LHCN-M2 (cell line): ENCODE measurements at regions not wholly inside any gene's neighbourhood (a gene's known extent, or its start where the extent isn't known, plus 50 kb on each side); places are given as distances from the start of the nearest gene placed in this dataset.
"Not testable (repeated sequence)": the region's sequence is repeated elsewhere in the genome, so short reads cannot be mapped to it uniquely, and the experiment has no call there.

Experiments
- DNase-seq: peaks from one replicate; pipeline ENCODE4 v3.0.0-alpha.2; 2012; ENCODE audit warnings: low read depth

DNA sequence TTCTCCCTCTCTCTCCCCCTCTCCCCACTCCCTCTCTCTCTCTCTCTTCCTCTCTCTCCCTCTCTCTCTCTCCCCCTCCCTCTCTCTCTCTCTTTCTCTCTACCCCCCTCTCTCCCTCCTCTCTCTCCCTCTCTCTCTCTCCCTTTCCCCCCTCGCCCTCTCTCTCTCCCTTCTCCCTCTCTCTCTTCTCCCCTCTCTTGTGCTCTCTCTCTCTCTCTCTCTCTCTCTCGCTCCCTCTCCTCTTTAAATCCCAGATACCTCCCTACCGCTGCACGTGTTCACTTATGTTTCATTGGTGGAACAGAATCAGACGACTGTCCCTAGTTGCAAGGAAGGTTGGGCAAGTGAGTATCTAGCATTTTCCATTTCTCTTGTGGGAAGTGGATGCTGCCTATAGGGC, 166.5 kb downstream of the EBLN2 start:
- no peak for DNase-seq

DNA sequence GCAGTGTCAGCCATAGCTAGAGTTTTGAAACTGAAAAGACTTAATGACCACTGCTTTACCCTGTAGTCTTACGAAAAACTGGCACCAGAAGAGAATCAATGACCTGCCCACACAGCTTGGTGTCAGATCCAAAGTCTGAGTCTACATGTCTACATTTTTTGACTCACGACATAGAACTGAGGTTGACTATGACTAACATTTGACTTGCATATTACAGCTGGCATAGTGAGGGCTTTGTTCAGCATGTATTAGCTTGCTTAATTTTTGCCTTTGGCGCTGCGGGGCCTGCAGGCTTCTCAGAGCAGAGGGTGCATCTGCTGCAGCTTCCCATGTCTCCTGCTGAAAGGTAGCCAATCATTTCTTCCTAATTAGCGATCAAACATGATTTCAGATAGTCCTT, 167.0 kb downstream of the EBLN2 start:
- peak; percentile 44 for DNase-seq

DNA sequence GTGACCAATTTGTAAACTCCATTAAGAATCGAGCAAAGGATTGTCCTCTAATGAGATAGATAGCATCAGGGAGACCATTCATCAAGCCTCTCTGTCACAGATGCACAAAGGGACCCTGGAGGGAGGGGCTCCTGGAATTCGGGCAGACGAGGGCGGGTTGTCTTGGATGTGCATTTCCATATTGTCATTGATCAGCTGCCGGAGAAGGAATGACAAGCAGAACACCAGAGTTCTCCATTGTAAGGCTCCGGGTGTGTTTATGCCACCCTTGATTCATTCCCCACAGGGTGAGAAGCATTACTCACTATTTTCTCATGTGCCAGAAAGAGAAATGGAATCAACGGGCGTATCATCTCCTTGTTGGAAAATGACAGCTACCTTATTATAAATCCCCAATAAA, 167.5 kb downstream of the EBLN2 start:
- DNase-seq = no peak

DNA sequence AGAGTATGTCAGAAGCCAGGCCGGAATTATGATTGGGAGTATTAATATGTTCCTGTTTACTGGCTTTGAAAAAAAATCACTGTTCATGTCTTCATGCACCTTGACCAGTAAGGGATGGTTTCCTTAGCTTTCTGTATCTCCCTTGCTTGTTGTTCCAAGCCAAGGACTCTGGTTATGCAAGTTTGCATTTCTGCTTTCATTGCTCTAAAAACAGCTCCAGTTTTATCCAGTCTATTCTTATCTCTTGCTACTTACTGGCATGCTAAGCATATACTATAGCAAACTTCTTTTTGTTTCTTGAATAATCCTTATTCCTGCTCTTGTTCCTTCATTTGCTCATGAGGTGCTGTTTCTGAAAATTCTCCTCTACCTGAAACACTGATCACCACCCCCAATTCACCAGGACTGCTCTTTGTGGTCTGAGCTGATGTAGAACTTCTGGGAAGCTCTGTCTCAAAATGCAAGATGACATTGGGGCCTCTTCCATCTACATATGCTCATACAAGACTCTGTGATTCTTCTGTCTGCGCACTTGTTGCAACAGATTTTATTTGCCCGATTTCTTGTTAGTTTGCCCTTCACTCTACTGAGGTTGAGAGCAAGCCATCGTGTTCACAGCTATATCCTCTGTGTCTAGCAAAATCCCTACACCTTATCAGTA, 173.0 kb downstream of the EBLN2 start:
- no peak for DNase-seq

DNA sequence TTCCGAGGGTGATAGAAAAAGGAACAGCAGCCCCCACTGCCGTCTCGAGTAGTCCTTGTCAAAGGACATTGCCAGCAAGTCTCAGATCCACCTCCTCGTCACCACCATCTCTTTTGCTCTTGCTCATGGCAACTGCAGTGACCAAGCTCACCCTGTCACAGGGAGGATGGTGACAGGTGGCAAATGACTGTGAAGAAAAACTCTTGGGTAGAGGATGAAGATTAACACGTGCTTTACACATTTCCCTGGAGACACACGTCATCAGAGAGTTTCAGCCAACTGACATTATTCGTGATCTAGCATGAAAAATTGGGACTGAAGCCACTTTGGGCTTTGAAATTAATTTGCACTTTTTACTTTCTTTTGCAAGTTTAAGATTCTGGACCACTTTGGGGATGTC, 174.3 kb downstream of the EBLN2 start:
- no peak for DNase-seq

DNA sequence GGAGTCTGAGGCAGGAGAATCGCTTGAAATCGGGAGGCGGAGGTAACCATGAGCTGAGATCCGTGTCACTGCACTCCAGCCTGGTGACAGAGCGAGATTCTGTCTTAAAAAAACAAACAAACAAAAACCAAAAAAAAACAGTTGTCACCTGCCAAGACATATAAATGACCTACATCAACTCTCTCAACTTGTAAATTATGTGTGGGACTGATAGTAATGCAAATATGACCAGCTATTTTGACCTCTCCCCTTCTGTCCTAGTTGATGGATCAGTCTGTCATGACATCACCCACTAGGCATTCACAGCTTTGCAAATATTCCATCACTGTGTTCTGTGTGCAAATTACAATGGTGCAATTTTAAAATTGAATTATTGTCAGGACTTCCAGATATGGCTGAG, 175.4 kb downstream of the EBLN2 start:
- DNase-seq = no peak

DNA sequence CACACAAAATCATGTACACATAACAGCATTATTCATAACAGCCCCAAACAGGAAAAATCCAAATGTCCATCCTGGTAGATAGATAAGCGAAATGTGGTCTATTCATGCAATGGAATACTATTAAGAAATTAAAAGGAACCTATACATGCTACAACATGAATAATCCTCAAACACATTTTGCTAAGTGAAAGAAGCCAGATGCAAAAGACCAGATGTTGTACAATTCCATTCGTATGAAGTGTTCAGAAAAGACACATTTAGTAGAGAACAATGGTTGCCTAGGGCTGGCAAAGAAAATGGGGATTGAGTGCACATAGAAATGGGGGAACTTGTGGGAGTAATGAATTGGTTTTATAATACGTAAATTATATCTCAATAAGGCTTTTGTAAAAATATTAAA, 182.3 kb downstream of the EBLN2 start:
- DNase-seq = no peak

DNA sequence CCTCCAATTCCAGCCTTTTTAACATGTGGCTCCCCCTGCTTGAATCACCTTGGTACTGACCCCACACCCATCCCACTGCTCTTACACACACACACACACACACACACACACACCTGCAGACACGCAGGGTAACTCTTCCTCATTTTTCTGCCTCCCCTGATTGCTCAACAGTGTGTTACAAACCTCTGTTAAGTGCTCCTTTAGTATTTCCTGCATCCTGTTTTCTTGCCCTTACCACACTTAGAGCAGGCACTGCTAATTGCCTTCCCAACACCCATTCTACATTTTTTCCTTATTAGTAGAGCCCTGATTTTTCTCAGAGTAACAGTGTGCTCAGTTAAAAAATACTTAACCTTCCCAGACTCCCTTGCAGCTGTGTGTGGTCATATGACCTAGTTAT, 184.0 kb downstream of the EBLN2 start:
- no peak for DNase-seq

DNA sequence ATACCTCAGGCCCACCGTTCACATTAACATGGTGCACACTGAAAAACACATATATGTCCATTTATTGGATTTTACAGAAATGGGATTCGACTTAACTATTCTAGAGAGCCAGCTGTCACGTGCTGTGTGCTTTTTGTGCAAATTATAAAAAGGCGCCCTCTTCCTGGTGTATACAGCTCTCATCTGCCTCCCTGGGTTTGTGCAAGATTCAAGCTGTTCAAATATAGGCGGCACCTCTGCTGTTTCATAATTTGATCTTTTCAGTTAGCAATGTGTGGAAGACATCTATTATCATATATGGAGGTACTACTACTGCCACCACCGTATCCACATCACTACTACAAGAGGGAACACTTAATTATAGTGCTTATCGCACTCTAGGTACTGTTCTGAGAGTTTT, 187.6 kb downstream of the EBLN2 start:
- no peak for DNase-seq

DNA sequence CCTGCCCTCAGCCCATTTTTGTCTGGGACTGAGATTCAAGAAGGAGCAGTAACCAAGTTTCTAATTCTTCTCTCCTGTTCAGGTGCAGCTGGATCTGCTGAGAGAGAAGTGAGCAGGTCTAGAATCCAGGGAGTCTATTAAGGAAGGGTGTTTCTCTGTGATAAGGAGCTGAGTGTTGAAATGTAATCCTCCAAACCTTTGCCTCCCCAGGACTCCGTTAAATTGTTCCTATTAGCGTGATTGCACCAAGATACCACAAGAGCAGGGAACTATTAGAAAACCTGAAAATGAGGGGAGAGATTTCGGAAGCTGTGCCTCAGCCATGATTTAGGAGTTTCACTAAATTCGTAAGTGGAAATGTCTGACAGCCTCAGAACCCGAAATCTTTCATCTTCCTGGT, 192.6 kb downstream of the EBLN2 start:
- DNase-seq = no peak

DNA sequence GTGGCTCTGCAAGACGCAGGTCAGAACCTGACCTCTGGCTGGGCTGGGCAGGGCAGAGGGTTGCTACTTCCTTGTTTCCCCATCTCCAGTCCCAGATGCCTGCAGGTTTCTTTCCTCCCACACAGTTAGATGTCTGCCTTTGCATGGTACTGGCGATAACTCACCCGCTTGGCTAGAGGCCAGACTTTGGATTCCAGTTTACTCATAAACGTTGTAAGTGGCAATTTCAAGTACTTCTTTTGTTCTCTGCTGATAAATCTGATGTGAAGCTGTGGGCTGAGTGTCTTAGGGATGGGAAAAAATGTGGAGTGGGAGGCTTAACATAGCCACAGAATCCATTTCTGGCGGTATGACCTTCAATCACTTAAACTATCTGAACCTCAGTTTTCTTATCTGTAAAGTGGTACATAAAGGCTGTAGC, 194.2 kb downstream of the EBLN2 start:
- peak; percentile 63 for DNase-seq

DNA sequence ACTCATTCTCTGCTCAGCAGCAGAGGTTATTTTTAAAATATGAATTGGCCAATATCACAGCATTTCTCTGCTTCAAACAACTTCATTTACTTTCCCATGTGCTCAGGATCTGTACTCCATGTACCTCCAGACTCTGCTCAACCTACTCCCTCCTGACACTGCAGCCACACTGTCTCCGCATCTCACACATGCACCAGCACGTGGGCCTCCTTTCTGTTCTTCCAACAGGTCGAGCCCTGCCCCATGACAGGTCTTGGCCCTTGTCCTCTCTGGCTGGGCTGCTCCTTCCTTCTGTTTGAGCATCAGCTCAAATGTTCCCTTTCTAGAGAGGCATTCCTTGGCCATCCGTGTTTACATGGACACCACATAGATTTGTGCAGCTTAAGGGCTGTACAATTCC, 195.7 kb downstream of the EBLN2 start:
- DNase-seq = no peak

DNA sequence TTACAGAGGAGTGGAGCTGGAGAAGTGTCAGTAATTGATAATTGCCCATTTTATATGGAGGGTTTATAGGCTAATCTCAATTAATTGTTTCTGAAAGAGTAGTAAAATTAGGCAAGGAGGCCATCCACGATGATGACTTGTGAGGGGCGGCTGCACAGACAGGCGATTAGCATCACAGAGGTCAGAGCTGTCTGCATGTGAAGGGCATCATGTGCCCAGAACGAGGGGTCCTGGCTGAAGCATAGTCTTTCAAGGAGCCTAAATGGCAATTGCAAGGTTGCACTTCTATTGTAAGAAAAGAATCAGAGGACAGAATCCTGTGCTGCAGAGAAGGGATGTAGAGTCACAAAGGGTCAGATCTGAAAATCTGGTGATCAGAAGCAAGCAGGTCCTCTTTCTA, 196.6 kb downstream of the EBLN2 start:
- DNase-seq = no peak

DNA sequence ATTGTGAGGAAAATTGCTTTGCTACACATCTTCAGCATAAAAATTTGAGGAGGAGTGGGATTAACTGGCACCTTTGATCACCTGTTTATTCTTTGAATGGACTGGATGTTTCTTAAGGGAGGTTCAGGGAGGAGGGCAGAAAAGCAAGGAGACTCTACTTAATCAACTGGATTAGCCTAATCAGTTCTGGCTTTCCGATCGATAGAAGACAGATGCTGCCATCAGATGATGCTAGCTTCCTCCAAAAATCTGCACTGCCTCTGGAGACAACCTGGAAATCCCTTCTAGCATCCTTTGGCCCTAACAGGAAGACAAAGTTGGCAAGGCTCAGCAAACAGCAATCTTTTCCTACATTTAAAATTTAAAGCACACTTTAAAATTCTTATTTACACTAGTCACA, 197.8 kb downstream of the EBLN2 start:
- no peak for DNase-seq

DNA sequence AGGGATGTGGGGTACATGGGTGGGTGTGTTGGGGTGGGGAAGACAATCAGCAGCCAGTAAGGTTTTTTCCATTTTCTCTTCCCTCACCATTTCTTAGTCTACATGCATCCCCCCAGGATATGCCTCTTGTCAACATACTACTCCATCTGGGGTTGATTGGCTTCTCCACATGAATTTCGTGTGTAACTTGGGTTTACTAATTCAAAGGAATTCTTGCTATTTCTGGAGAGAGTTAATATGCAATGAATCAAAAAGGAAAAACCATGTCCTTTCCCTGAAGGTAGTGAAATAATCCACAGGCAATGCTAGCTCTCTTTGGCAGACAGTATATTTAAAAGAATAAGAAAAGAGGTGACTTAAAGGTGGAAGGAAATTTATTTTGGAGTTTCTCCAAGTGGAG, 198.4 kb downstream of the EBLN2 start:
- DNase-seq = no peak

DNA sequence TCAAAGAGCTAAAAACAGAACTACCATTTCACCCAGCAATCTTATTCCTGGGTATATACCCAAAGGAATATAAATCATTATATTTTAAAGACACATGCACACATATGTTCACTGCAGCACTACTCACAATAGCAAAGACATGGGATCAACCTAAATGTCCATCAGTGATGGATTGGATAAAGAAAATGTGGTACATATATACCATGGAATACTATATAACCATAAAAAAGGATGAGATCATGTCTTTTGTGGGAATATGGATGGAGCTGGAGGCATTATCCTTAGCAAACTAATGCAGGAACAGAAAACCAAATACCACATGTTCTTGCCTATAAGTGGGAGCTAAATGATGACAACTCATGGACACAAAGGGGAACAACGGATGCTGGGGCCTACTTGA, 205.1 kb downstream of the EBLN2 start:
- not testable (repeated sequence) for DNase-seq

DNA sequence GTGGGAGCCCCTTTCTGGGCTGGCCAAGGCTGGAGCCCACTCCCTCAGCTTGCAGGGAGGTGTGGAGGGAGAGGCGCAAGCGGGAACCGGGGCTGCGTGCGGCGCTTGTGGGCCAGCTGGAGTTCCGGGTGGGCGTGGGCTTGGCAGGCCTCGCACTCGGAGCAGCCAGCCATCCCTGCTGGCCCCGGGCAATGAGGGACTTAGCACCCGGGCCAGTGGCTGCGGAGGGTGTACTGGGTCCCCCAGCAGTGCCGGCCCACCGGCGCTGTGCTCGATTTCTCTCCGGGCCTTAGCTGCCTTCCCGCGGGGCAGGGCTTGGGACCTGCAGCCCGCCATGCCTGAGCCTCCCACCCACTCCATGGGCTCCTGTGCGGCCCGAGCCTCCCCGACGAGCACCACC, 207.7 kb downstream of the EBLN2 start:
- not testable (repeated sequence) for DNase-seq

DNA sequence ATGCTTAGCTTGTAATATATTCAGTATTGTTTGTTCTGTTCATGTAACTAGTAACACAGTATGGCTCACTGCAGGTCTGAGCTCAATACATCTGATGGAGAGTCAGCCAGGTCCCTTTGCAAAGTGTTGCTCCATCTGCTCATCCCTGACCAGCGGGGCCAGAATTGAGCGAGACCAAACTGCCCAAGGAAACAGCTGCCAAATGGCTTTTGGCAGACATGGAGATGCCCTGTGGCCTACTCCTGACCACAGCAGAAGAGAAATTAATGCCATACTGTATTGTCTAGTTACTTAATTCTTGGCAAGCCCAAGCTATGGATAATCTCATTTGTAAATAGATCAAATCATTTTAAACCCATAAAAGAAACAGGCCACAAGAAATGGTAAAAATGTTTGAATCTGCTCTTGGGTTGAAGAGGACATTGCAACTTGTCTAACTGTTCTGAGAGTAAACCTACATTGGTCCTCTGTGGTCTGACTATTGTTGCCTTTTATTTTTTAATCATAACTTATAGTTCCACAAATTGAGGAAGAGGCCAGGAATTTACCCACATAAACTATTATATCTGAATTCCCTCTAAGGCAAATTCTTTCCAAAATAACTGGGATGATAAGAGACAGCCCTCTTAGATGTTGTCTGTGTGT, 209.5 kb downstream of the EBLN2 start:
- DNase-seq = peak; percentile 29

DNA sequence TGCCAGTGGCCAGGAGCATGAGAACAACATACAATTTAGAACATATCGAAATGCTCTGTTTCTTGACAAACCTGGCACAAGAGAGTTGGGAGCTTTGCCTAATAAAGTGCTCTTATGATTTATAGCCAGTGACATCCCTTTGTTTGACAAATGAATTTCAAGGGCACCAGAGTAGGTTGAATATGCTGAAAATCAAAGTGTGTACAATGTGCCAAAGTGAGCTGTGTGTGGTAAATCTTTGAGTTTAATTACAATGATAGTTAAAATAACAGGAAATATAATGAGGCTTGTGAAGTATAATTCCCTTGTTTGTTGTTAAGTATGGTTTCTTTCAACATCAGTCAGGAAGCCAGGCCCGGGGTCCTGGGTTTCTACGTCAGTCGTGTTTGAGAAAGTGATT, 211.9 kb downstream of the EBLN2 start:
- DNase-seq = no peak

DNA sequence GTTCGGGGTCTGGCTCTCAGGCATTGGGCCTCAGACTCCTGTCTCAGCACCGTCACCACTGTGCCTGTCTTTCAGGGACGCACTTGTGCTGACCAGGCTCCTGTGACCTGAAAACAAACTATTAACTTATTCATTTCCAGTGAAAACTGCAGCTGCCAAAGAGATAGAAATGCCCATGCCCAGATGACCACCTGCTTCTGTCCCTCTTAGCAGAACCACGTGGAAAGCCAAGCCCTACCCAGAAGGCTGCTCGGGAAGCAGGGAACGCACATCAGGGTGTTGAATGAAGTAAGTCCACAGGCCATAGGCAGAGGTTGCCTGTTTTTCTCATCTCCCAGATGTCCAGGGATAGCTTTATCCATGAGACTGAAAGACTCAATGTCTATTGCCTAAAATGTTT, 219.3 kb downstream of the EBLN2 start:
- DNase-seq = peak; percentile 24

DNA sequence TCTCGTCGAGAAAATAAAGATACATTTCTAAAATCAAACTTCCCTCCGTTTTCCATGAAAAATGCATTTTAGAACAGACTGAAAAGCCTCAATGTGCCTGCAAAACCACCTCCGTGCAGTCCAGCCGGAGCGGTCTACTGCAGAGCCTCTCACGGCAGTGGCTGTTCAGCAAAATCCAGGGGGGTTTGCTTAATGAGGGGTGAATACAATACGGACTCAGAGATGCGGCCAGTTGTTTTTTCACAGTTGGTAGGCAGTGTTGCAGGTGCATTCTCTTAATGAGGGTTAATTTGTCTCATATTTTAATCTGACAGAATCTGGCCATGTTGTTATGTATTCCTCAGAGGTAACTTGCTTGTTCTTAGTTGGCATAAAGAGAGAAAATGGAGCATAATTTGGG, 223.0 kb downstream of the EBLN2 start:
- DNase-seq = no peak

DNA sequence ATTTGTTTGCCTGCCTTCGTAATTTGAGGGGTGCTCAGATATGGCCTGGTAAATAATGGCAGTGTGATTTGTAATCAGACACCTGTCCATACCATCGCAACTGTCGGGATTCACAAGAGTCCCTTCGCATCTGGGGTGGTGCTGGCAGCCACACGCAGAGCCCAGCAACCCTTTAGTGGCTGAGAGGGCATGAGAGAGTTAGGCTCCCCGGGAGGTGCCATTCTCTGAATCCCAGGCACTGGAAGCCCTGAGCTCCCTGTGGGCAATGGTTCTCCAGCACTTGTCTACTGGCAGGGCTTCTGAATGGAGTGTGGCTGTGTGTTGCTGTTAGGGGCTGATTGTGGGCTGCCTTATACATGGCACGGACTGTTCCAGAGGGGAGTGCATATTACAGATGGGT, 230.1 kb downstream of the EBLN2 start:
- no peak for DNase-seq

DNA sequence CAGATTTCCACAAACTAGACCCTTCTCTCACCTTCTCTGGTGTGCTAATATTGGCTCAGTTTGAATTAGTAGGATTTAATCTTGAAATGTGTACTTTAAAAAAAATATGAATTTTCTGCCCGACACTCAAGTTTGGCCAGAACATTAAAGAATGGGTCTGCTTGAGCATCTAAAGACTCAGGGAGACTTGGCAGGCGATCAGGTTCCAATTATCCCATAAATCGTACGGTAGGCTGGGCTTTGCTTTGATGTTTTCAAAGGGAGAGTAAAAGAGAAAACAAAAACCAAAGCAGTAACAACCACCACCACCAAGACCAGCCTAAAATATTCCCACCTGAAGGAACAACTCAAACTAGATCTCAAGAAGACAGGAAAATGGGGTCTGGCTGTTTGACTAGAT, 230.8 kb downstream of the EBLN2 start:
- DNase-seq = no peak

DNA sequence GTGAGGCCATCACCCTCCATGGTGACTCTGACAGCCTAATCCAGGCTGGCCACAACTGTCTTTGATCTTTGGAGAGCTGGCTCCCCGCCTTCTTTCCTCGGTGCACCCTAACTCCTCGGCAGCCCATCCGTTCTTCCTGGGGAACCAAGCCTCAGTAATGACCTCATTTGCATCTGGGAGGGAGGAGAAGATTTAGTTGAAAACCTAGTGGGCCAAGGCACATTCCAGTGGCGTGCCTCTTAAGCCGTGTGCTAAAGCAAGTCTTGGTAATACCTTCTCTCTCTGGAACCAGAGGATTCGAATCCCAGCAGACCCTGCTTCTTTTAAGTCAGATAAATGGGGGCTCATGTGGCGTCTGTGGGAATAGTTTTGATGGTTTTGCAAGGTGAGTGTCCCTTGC, 233.1 kb downstream of the EBLN2 start:
- no peak for DNase-seq
